Activated T-cell treated with anti-CD3 and anti-CD28 coated beads for 1 hour (primary cell): ENCODE measurements at regions not wholly inside any gene's neighbourhood (a gene's known extent, or its start where the extent isn't known, plus 50 kb on each side); places are given as distances from the start of the nearest gene placed in this dataset.
"Not testable (repeated sequence)": the region's sequence is repeated elsewhere in the genome, so short reads cannot be mapped to it uniquely, and the experiment has no call there.

ENCODE experiments used
- DNase-seq: peaks from one replicate; pipeline ENCODE4 v3.0.0-alpha.2; 2020; ENCODE audit warnings: low read depth

GRCh38 chr16:16879567-16880251 lies 500.8 kb downstream of the NPIPA7 start:
- DNase-seq: no peak

DNA sequence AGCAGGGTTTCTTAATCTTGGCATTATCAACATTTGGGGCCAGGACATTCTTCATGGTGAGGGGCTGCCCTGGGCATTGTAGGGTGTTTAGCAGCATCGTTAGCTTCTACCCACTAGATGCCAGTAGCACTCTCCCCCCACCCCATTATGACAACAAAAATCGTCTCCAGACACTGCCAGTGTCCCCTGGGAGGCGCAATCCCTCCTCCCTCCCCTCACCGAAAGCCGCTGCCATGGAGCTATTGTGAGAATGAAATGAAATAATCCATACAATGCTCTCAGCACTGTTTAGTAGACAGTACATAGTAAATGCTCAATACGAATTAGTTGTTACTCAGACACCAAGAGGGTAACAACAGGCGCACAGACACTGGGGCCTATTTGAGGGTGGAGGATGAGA lies 502.9 kb downstream of the NPIPA7 start:
- DNase-seq: no peak

- DNase-seq: no peak
Measured at GRCh38 chr16:16882766-16883165, 503.8 kb downstream of the NPIPA7 start.

- DNase-seq: no peak
Measured at GRCh38 chr16:16884451-16884850, 505.5 kb downstream of the NPIPA7 start.

GRCh38 chr16:16887193-16887592 lies 508.3 kb downstream of the NPIPA7 start:
- no peak for DNase-seq

- DNase-seq: no peak
Measured at GRCh38 chr16:16890964-16891363, 512.0 kb downstream of the NPIPA7 start.

DNA sequence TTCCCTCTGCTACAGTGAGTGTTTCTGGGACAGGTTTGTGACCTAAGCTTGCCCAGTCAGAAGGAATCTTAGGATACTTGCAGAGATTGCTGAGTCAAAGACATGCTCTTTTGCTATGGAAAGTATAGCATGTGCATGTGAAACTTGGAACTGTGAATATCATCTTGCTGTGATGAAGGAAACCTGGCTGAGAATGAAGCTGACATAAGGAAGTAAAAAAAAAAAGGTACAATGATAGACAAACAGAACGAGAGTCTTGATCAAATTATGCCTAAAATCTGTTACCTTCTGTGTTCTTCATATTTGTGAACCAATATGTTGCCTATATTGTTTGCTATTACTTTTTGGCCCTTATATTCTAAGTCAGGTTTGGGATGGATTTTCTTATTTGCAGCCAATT lies 525.7 kb downstream of the NPIPA7 start:
- no peak for DNase-seq

GRCh38 chr16:16905850-16906249 lies 526.9 kb downstream of the NPIPA7 start:
- DNase-seq: no peak

GRCh38 chr16:16907089-16907488 lies 528.1 kb downstream of the NPIPA7 start:
- no peak for DNase-seq

DNA sequence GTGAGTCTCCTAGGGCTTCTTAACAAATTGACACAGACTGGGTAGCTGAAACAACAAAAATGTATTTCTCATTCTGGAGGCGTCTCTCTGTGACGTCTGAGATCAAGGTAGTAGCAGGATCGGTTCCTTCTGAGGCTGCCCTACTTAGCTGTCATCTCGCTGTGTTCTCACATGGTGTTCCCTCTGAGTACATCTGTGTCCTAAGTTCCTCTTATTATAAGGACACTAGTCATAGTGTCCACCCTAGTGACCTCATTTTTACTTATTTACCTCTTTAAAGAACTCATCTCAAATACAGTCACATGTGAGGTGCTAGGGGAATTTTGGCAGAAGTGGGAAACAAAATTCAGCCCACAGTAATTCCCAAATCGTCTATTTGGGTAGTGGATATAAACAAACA lies 529.1 kb downstream of the NPIPA7 start:
- DNase-seq: no peak

DNA sequence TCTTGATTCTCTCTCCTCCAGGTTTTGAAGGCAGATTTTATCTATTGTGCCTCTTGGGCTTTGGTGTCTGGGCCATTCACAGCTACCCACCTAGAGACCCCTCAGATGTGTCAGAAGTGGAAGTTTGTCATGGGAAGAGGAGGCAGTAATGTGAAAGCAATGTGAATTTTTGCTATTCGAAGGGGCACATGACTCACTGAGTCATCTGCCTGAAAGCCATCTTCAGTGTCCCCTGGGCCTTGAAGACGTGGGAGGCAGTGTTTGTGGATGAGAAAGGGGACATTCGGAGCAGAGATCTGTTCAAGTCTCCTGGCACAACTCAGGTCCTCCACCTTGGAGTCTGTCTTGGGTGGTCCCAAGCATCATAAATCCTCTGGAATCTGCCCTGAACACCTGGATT lies 530.2 kb downstream of the NPIPA7 start:
- no peak for DNase-seq

DNA sequence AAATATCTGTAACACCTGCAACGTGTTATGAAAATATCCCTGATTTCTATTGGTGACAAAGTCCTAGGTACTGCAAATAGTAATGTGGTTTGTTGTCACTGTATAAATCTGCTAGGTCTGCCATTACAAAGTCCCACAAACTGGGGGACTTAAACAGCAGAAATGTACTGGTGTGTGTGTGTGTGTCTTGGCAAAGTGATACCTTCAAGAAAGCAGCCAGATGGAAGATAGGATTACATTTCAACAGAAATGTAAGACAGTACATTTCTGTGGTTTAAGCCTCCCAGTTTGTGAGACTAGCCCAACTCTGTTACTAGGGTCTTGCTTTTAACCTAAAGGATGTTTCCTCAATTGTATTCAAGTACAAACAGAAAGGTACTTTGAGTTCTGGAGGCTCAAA lies 531.7 kb downstream of the NPIPA7 start:
- DNase-seq: no peak

DNA sequence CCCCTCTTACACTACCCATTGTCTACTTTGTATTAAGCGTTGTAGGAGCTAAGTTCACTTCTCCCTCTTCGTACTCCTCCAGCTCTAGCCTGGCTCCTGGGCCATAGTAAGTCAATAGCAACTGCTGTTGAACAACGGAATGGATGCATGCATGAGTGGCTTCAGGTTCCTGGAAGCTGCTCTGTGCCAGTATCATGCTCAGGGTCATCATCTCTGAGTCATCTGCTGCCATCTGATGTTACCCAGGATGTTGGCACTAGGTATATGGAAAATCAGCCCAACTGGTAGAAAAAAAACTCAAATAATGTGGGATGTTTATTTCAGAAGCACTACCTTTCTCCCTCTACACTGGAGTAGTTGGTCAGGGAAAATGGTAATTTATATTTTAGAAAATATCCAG lies 536.8 kb downstream of the NPIPA7 start:
- no peak for DNase-seq

DNA sequence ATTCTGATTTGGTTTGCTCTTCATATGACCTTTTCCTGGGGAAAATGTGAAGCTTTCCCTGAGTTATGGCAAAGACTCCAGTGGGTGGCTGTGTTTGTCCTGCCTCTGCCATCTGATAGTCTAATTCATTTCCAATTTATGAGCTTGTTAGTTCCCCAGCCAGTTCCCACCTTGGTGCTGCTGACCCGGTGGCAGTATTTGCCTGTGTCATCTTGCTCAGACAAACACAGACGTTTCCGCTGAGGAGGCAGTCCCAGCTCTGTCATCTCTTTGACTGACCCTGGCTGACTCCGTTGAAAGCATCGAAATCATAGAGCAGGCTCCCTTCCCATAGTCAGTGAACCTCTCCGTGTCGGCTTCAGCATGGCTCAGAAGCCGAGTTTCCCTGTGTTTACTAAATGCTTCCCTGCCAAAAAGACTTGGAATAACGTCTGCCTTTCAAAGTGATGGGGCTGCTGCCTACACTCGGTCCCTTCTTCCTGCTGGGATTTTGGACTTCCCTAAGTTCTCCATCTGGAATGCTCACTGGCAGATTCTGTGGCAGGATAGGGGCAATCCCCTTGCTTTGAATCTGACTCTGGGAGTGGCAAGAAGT lies 538.3 kb downstream of the NPIPA7 start:
- DNase-seq: no peak

GRCh38 chr16:16923479-16923878 lies 544.5 kb downstream of the NPIPA7 start:
- no peak for DNase-seq

DNA sequence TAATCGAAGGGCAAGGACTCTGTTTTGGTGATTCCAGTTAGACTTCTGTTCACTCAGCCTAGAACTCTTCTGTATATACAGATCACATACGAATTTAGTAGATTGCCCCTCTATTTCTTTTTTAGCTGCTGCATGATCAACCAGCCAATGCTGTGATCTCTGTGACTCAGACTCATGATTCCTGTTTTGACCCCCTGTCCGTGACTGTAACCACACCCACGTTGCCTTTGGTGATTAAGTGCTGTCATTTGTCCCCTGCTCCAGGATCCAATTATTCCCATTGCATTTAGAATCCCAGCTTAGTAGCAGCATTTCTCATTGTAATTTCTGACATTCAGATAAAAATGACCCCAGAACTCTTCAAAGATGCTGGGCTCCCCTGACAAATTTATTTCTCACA lies 545.7 kb downstream of the NPIPA7 start:
- no peak for DNase-seq

DNA sequence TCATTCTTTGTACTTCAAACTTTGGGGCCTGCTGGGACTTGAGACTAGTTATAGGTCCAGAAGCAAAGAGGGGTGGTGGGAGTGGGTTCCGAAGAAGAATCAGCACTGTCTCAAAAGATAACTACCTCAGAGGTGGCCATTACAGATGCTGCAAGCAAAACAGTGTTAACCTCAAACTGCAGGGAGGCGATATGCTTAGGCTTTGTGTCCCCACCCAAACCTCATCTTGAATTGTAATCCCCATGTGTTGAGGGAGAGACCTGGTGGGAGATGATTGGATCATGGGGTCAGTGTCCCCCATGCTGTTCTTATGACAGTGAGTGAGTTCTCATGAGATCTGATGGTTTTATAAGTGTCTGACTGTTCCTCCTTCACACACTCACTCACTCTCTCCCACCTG lies 545.3 kb downstream of the XYLT1 start:
- no peak for DNase-seq

DNA sequence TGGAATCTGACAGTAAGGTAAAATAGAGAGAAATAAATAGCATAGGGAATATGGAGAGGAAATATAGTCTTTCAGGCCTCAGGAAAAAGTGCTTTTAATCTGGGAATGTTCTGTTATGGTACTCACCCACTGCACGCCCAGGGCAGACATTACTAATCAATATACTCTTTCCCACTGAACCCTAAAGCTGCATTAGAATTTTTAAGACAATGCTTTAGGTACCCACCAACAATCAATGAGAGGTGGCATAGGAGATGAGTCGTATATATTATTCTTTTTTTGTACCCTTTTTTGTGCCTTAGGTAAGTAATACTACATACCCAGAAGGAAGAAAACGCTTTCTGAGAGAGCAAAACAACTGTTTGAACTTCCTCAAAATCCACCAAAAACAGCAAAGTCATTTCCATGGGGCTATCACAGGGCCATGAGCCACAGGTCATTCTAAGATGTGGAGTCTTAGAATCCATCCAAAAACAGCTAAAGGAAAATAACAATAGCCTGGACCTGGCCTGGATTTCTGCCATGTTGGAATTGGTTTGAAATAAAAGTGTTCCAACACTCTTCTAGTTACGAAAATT lies 542.1 kb downstream of the XYLT1 start:
- no peak for DNase-seq

DNA sequence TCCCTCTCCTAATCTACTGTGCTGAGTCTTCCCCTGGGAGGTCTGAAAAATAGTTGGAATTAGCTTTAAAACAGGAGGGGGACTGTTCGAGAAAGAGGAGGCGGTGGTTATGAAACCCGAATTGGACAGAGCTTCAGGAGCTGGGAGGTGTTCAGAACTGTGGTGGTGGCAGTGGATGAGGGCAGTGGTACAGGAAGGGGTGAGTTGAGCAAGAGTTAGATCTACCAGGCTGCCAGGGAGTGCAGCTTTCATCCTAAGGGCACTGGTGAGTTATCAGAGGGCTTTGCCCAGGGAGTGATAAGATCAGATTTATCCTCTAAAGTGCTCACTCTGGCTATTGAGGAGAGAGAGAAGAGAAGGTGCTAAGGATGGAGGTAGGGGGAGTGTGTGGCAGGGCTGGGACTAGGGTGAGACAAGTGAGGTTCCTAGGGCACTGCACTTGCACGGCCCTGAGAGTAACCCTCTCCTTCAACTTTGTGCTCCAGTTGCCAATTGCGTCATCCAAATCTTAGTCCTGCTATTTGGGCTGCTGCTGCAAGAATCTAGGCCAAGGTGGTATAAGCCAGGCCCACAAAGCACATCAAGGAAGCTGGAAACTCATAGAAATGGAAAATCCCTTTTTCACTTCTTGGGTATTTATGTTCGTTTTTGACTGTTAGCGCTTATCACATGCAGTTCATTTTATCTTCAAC lies 540.3 kb downstream of the XYLT1 start:
- DNase-seq: no peak

DNA sequence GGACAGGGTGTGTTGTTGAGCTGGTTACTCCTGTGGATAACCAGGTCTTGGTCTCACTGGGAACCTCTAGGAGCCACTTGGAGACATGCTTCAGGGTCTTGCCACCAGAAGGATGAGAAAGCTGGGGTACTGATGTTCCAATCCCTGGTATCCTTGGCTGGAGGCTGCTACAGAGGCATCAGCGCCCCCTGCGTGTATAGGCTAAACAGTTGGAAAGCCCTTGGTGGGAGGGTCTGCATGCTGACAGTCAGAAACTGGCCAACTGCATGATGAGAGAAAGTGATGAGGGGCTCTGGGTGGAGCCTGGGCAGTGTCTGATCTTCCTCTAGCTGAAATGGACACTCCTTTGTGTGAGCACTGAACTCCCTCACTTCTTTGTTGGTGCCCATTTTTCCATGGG lies 536.9 kb downstream of the XYLT1 start:
- no peak for DNase-seq

DNA sequence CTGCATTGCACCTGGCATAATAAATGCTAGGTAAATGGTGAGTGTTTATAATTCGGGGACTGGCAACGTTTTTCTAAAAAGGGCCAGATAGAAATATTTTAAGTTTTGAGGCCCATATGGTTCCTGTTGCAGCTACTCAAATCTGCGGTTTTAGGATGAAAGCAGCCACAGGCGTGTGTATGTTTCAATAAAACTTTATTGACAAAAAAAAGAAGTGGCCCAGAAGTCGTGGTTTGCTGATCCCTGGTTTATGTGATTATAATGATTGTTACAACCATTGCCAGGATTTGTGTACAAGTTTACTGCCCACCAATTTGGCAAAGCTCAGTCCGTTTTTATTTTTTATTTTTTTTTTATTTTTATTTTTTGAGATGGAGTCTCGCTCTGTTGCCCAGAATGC lies 536.1 kb downstream of the XYLT1 start:
- no peak for DNase-seq

DNA sequence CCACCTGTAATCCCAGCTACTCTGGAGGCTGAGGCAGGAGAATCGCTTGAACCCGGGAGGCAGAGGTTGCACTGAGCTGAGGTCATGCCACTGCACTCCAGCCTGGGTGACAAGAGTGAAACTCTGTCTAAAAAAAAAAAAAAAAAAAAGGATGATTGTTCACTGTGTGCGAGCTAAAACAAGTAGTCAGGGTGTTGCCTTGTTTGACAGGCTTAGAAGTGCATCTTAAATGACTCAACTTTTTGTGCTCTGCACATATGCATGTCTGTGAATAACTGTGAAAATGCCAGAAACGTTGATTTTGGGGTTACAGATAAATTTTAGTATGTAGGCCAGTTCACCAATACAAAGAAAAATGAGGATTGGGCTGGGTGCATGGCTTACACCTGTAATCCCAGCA lies 534.9 kb downstream of the XYLT1 start:
- not testable (repeated sequence) for DNase-seq

GRCh38 chr16:16937576-16937975 lies 533.2 kb downstream of the XYLT1 start:
- DNase-seq: no peak
